DND-41 (cell line): ENCODE measurements at regions not wholly inside any gene's neighbourhood (a gene's known extent, or its start where the extent isn't known, plus 50 kb on each side); places are given as distances from the start of the nearest gene placed in this dataset.

Experiments
- ATAC-seq: fragments of 200-7000 bp; cut with Tn5 transposase; 3 replicates; pipeline ENCODE4 v1.9.1; 2021; ENCODE audit warnings: low read depth; ENCODE audit not compliant: insufficient read depth
- DNase-seq: peaks from one replicate; pipeline ENCODE4 v3.0.0-alpha.2; 2020
- H2AFZ ChIP-seq: 2 replicates; pipeline ENCODE4 v1.6.0; 2012; ENCODE audit warnings: low read depth, low read length
- H3K27ac ChIP-seq: 2 replicates; pipeline ENCODE4 v1.5.1; 2012; ENCODE audit warnings: low read length, inconsistent platforms
- H3K27me3 ChIP-seq: fragments of 200-600 bp; sonication (generic); 2 replicates; pipeline ENCODE4 v1.6.0; 2012; ENCODE audit warnings: low read length, mild to moderate bottlenecking, inconsistent platforms; ENCODE audit not compliant: insufficient read depth, poor library complexity
- H3K36me3 ChIP-seq: 2 replicates; pipeline ENCODE4 v1.5.1; 2012; ENCODE audit warnings: low read length, inconsistent platforms; ENCODE audit not compliant: insufficient read depth
- H3K4me1 ChIP-seq: 2 replicates; pipeline ENCODE4 v1.5.1; 2012; ENCODE audit warnings: mild to moderate bottlenecking, low read length; ENCODE audit not compliant: insufficient read depth
- H3K4me2 ChIP-seq: 2 replicates; pipeline ENCODE4 v1.6.0; 2012; ENCODE audit warnings: mild to moderate bottlenecking, moderate library complexity, low read length, inconsistent platforms; ENCODE audit not compliant: insufficient read depth
- H3K4me3 ChIP-seq, 2 experiments: fragments of 200-600 bp in 1 of 2; shearing (Covaris generic) in 1 of 2; 2 replicates each; pipeline ENCODE4 v1.5.1; 2012 to 2016; ENCODE audit warnings: inconsistent platforms in 2 of 2, low read length in 2 of 2, mild to moderate bottlenecking in 2 of 2, low read depth in 1 of 2, moderate library complexity in 1 of 2
- H3K79me2 ChIP-seq: 2 replicates; pipeline ENCODE4 v1.6.0; 2012; ENCODE audit warnings: low read length, inconsistent platforms; ENCODE audit not compliant: insufficient read depth
- H3K9ac ChIP-seq: 2 replicates; pipeline ENCODE4 v1.6.0; 2012; ENCODE audit warnings: low read depth, mild to moderate bottlenecking, inconsistent platforms, low read length, moderate library complexity
- H3K9me3 ChIP-seq: 2 replicates; pipeline ENCODE4 v1.5.1; 2012; ENCODE audit warnings: low read length, moderate library complexity, mild to moderate bottlenecking, inconsistent platforms; ENCODE audit not compliant: insufficient read depth, severe bottlenecking
- H4K20me1 ChIP-seq: 2 replicates; pipeline ENCODE4 v1.6.0; 2012; ENCODE audit warnings: low read length; ENCODE audit not compliant: insufficient read depth
- EZH2 ChIP-seq: IDR thresholded peaks from 3 replicates; pipeline ENCODE4 v1.6.1; 2012; ENCODE audit warnings: borderline replicate concordance, low read depth, mild to moderate bottlenecking, moderate library complexity, low read length, inconsistent platforms; ENCODE audit not compliant: severe bottlenecking
- TF ChIP-seq, protein P1 (sequence below): IDR thresholded peaks from 2 replicates; pipeline ENCODE4 v1.5.1; 2012; ENCODE audit warnings: borderline replicate concordance, low read length, moderate library complexity, mild to moderate bottlenecking; ENCODE audit not compliant: poor library complexity, severe bottlenecking; ENCODE audit errors: extremely low read depth

DNA sequence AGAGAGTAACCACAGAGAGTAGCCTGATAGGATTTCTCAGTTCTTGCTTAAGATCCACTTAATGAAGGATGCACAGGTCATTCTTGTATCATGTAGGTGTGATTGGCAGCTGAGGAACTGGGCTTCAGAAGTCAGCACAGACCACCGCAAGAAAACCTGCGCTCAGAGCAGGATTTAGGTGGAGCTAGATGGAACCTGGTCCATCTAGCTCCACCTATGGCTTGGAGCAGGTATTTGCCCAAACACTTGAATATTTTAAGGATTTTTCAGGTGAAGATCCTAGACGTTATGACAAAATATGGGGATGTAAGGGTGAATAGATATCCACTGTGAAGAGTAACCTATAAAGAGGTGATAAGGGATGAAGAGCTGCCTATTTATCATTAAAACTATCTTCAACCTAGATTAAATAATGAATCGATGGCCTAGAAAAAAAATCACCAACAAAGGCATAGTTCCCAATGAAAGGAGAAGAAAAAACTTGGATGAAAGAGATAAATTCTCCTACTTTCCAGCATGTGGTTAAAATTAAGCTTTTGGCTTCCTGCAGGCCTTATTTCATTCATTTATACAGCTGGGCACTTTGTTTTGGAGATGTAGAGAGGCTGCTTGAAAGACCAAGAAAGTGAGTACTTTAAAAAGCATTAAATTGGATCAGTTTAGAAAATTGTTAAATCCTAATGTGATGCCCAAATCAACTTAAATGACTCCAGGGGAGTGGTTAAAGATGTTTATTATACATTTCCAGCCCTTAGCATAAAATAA is 778.4 kb upstream of the GJE1 start:
- TF ChIP-seq EZH2: no peak
- TF ChIP-seq, protein P1, sequence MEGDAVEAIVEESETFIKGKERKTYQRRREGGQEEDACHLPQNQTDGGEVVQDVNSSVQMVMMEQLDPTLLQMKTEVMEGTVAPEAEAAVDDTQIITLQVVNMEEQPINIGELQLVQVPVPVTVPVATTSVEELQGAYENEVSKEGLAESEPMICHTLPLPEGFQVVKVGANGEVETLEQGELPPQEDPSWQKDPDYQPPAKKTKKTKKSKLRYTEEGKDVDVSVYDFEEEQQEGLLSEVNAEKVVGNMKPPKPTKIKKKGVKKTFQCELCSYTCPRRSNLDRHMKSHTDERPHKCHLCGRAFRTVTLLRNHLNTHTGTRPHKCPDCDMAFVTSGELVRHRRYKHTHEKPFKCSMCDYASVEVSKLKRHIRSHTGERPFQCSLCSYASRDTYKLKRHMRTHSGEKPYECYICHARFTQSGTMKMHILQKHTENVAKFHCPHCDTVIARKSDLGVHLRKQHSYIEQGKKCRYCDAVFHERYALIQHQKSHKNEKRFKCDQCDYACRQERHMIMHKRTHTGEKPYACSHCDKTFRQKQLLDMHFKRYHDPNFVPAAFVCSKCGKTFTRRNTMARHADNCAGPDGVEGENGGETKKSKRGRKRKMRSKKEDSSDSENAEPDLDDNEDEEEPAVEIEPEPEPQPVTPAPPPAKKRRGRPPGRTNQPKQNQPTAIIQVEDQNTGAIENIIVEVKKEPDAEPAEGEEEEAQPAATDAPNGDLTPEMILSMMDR: no peak
- no peak overlapping the region for H3K27ac ChIP-seq
- H3K27me3 ChIP-seq: no peaks in the 10 kb centered on the region
- DNase-seq (no peak), ATAC-seq (no peak)
- no peaks in the 10 kb centered on the region for H4K20me1 ChIP-seq
- no peaks in the 10 kb centered on the region for H3K79me2 ChIP-seq
- no peak overlapping the region for H2AFZ ChIP-seq
- no peak overlapping the region for H3K9ac ChIP-seq
- no peak overlapping the region for H3K4me2 ChIP-seq
- H3K4me3 ChIP-seq: no peak overlapping the region
- no peaks in the 10 kb centered on the region for H3K36me3 ChIP-seq
- no peaks in the 10 kb centered on the region for H3K9me3 ChIP-seq
- no peaks in the 10 kb centered on the region for H3K4me1 ChIP-seq

DNA sequence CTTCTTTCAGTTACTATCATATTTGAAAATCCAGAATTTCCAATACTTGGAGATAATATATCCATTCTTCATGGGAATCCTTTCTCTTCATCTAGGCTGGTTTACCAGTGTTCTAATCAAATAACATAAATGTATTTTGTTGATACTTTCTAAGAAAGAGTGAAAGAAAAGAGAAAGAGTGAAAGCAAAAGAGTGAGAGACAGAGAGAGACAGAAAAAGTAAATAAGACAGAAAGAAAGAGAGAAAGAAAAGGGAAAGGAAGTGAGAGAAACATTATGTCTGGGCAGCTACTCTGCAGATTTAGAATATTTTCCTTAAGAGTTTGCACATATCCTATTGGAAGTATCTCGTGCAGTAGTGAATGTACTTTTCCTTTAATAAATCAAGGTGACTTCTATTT is 781.0 kb upstream of the GJE1 start:
- Histone ChIP-seq H3K27me3 (no peaks in the 10 kb centered on the region), H3K4me2 (no peak overlapping the region), H3K9me3 (no peaks in the 10 kb centered on the region), H3K4me3 (no peak overlapping the region), H3K9ac (no peak overlapping the region), H4K20me1 (no peaks in the 10 kb centered on the region), H3K79me2 (no peaks in the 10 kb centered on the region), H3K4me1 (no peaks in the 10 kb centered on the region), H3K36me3 (no peaks in the 10 kb centered on the region), H2AFZ (no peak overlapping the region), H3K27ac (no peak overlapping the region)
- no peak for DNase-seq
- ATAC-seq: no peak
- TF ChIP-seq, protein P1: no peak
- TF ChIP-seq EZH2: no peak

DNA sequence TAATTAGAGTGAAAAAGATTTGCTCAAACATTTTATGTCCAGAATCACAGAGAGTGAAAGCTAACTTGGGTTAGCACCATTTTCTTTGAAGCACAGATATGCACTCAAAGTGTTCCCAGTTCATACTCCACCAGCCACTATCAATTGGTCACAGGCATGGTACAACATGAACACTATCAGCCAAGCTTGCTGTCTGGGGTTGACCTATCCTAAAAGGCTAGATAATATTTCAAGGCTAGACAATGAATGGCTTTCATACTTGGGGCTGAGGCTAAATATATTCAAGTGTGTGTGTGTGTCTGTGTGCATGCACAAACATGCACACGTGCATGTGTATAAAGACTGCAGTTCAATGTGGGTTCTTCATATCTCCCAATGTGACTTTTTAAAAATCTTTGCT is 783.0 kb upstream of the GJE1 start:
- Histone ChIP-seq H3K36me3 (no peaks in the 10 kb centered on the region), H3K9me3 (no peaks in the 10 kb centered on the region), H4K20me1 (no peaks in the 10 kb centered on the region), H2AFZ (no peak overlapping the region), H3K4me1 (no peaks in the 10 kb centered on the region), H3K27me3 (no peaks in the 10 kb centered on the region), H3K79me2 (no peaks in the 10 kb centered on the region), H3K4me3 (no peak overlapping the region), H3K9ac (no peak overlapping the region), H3K27ac (no peak overlapping the region), H3K4me2 (no peak overlapping the region)
- TF ChIP-seq, protein P1: no peak
- no peak for TF ChIP-seq EZH2
- DNase-seq (no peak), ATAC-seq (no peak)
